NCI-H2227 treated with DMSO at 0.1 percent for 48 hours (cell line): ENCODE measurements at regions not wholly inside any gene's neighbourhood (a gene's known extent, or its start where the extent isn't known, plus 50 kb on each side); places are given as distances from the start of the nearest gene placed in this dataset.

Experiments
- DNase-seq: peaks from one replicate; lab custom pipeline; 2025; lab: John Stamatoyannopoulos, UW

- no peak for DNase-seq
Measured at GRCh38 chr14:28690029-28690692, 76.4 kb upstream of the FOXG1 start.

GRCh38 chr14:28695109-28695508 is 71.5 kb upstream of the FOXG1 start:
- no peak for DNase-seq

- DNase-seq, result no peak
Measured at GRCh38 chr14:28701733-28702132, 64.9 kb upstream of the FOXG1 start.

- DNase-seq, result no peak
Measured at GRCh38 chr14:28703482-28703881, 63.1 kb upstream of the FOXG1 start.

GRCh38 chr14:28704153-28704552 is 62.4 kb upstream of the FOXG1 start:
- no peak for DNase-seq

- no peak for DNase-seq
Measured at GRCh38 chr14:28707814-28708213, 58.8 kb upstream of the FOXG1 start.

GRCh38 chr14:28709571-28710305 is 56.8 kb upstream of the FOXG1 start:
- DNase-seq, result no peak
